ENCODE measurements at regions not wholly inside any gene's neighbourhood (a gene's known extent, or its start where the extent isn't known, plus 50 kb on each side); places are given as distances from the start of the nearest gene placed in this dataset.
"Not testable (repeated sequence)": the region's sequence is repeated elsewhere in the genome, so short reads cannot be mapped to it uniquely, and the experiment has no call there.

GRCh38 chr15:20591936-20592335 lies 50.3 kb upstream of the GOLGA6L6 start:
- not testable (repeated sequence) for H3K9me3 Mint-ChIP-seq; H3K4me3 Mint-ChIP-seq; DNase-seq (ENCODE audit: low spot score in 2 of 2); H3K27ac Mint-ChIP-seq; H3K4me1 Mint-ChIP-seq; H3K36me3 Mint-ChIP-seq
- ATAC-seq, result peak; percentile 2
